MG63 (cell line): ENCODE measurements at regions not wholly inside any gene's neighbourhood (a gene's known extent, or its start where the extent isn't known, plus 50 kb on each side); places are given as distances from the start of the nearest gene placed in this dataset.
A peak's percentile ranks its signal among the peaks of the same experiment; 100 is the strongest.

Source experiments
- DNase-seq: peaks from one replicate; pipeline ENCODE4 v3.0.0-alpha.2; 2020
- H3K27me3 ChIP-seq: fragments of 250-450 bp; sonication (Bioruptor Pico); 2 replicates; pipeline ENCODE4 v1.5.1; 2020; ENCODE audit warnings: mild to moderate bottlenecking, moderate library complexity
- H3K36me3 ChIP-seq: fragments of 250-450 bp; sonication (Bioruptor Pico); 2 replicates; pipeline ENCODE4 v1.5.1; 2020; ENCODE audit warnings: mild to moderate bottlenecking, moderate library complexity
- H3K4me3 ChIP-seq: fragments of 250-450 bp; sonication (Bioruptor Pico); 2 replicates; pipeline ENCODE4 v1.5.1; 2020; ENCODE audit warnings: mild to moderate bottlenecking, moderate library complexity
- H3K9me3 ChIP-seq: fragments of 250-450 bp; sonication (Bioruptor Pico); 2 replicates; pipeline ENCODE4 v1.5.1; 2020; ENCODE audit warnings: mild to moderate bottlenecking, moderate library complexity

GRCh38 chr16:80027007-80027965, 426.7 kb upstream of the MAF start:
- H3K36me3 ChIP-seq = no peaks in the 10 kb centered on the region
- H3K4me3 ChIP-seq = peak overlapping the region; percentile 21
- H3K27me3 ChIP-seq = no peaks in the 10 kb centered on the region
- peak; percentile 90 for DNase-seq
- no peaks in the 10 kb centered on the region for H3K9me3 ChIP-seq

GRCh38 chr16:80025236-80025635, 424.7 kb upstream of the MAF start:
- Histone ChIP-seq H3K4me3 (no peak overlapping the region), H3K9me3 (no peaks in the 10 kb centered on the region), H3K36me3 (no peaks in the 10 kb centered on the region), H3K27me3 (no peaks in the 10 kb centered on the region)
- DNase-seq = peak; percentile 58

DNA sequence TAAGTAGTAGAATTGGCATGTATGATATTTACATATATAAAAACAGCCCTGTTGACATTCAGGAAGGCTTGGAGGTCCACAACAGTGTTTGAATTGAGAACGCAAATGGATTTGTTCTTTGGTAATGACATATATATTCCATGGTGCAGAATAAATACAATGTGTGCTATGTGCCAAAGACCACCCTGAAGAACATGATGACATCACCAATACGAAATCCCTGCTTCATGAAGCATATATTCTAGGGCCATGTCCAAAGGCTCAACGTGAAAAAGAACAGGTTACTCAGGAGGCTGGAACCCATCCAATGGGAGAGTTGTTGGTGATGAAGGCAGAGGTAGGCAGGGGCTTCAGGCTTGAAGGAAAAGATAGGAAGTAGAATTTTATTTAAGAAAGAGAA, 423.9 kb upstream of the MAF start:
- Histone ChIP-seq H3K27me3 (no peaks in the 10 kb centered on the region), H3K36me3 (no peaks in the 10 kb centered on the region), H3K9me3 (no peaks in the 10 kb centered on the region), H3K4me3 (no peak overlapping the region)
- DNase-seq = no peak

DNA sequence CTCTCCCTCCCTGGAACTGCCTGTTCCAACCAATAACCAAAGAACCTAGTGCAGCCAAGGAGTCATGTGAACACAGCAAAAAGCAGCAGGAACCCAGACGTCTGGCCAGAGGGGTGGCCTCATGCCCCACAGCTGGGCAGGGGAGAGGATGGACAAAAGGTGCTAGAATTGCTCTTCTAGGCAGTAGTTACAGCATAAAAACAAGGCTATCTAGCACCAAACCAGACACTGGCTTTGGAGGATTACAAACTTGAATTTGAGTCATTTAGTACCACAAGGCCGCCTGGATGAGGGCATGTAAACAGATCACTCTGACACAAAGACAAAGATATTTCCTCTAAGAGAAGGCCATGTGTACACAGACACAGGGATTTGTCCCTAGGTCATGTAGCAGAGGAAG, 423.3 kb upstream of the MAF start:
- DNase-seq = peak; percentile 26
- no peaks in the 10 kb centered on the region for H3K27me3 ChIP-seq
- no peaks in the 10 kb centered on the region for H3K36me3 ChIP-seq
- H3K4me3 ChIP-seq = no peak overlapping the region
- no peaks in the 10 kb centered on the region for H3K9me3 ChIP-seq

DNA sequence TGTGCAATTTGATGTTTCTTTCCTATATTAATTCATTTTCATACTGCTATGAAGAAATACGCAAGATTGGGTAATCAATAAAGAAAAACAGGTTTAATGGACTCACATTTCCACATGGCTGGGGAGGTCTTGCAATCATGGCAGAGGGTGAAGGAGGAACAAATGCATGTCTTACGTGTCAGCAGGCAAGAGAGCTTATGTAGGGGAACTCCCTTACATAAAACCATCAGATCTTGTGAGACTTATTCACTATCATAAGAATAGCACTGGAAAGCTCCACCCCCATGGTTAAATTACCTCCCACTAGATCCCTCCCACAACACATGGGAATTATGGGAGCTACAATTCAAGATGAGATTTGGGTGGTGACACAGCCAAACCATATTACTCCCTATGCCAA, 418.9 kb upstream of the MAF start:
- Histone ChIP-seq H3K9me3 (no peaks in the 10 kb centered on the region), H3K27me3 (no peaks in the 10 kb centered on the region), H3K4me3 (no peak overlapping the region), H3K36me3 (no peaks in the 10 kb centered on the region)
- no peak for DNase-seq

DNA sequence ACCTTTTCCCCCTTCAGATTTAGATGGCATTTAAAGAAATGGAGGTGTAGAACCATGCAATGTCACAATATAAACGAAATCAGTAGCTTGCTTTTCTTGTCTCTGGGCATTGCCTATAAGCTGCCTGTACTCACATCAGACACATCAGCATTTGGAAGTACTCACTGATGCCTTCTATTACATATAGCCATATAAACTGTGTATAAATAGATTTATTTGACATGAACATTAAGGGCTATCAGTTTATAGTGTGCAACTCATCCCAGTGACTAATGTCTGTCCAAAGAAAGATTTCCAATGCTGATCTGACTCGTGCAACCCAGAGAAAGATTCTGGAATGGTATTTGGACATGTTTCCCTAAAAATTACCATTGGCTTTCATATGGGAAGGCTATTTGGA, 417.9 kb upstream of the MAF start:
- Histone ChIP-seq H3K9me3 (no peaks in the 10 kb centered on the region), H3K27me3 (no peaks in the 10 kb centered on the region), H3K4me3 (no peak overlapping the region), H3K36me3 (no peaks in the 10 kb centered on the region)
- DNase-seq = no peak

DNA sequence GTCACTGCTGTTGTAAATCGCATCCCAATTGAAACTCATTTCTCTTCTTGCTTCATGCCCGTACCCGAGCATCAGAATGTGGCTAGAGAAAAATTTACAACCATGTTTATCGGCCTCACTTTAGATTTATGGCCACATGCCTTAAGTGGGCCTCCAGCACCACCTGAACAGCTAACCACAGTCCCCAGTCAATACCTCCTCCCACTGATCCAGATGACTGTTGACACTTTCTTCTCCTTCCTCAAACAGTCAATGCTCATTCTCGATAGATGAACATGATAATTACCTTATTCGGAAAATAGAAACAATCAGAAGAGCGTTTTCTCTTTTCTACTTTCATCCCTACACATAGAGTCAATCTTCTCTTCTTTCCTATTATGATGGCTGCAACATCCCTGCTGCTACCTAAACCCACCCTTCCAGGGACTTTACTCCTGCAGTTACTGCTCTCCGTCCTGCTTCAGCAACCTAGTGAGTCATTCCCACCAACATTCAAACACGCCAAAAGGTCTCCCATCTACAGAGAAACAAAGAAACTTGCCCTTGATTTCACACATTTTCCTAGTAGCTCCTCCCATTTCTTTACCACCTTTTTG, 416.3 kb upstream of the MAF start:
- Histone ChIP-seq H3K27me3 (no peaks in the 10 kb centered on the region), H3K36me3 (no peaks in the 10 kb centered on the region), H3K9me3 (no peaks in the 10 kb centered on the region), H3K4me3 (no peak overlapping the region)
- no peak for DNase-seq

DNA sequence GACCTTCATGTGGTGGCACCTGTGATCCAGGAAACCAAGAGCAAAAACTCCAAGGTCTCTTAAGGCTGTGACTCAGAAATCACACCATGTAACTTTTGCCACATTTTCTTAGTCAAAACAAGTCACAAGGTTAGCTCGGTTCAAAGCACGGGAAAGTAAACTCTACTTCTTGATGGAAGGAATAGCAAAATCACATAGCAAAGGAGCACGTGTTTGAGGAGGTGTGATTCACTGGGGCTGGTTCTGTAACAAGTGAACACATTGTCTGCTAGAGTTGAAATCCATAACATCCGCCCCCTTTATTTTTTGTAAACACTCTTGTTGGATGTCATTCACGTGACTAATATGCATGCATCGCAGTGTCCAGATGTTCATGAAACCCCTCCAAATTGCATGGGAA, 415.0 kb upstream of the MAF start:
- no peak overlapping the region for H3K4me3 ChIP-seq
- H3K36me3 ChIP-seq = no peaks in the 10 kb centered on the region
- no peaks in the 10 kb centered on the region for H3K27me3 ChIP-seq
- DNase-seq = no peak
- H3K9me3 ChIP-seq = no peaks in the 10 kb centered on the region

DNA sequence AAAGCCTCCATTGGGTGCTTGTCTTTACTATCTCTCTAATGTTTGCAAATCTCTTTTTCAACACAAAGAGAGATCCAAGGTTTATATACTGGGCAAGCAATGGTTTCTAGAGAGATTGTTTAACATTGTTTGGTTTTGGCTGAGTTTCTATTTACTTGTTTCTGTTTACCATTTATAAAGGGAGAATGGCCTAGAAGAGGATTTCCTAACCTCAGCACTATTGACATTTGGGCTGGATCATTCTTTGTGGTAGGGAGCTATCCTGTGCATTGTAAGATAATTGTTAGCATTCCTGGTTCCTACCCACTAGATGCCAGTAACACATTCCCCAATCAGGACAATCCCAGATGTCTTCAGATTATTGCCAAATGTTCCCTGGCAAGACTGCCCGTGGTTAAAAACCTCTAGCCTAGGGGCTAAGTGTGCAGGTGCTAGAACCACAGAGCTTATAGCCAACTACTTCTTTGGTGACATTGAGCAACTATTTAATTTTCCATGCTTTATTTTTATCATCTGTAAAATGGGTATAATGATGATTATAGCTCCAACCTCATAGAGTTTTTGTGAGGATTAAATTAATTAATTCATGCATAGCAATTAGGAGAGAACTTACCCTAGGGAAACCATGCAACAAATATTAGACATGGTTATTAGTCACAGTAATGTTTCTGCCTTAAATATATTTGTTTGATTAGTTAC, 413.9 kb upstream of the MAF start:
- Histone ChIP-seq H3K4me3 (no peak overlapping the region), H3K9me3 (no peaks in the 10 kb centered on the region), H3K36me3 (no peaks in the 10 kb centered on the region), H3K27me3 (no peaks in the 10 kb centered on the region)
- DNase-seq = no peak

DNA sequence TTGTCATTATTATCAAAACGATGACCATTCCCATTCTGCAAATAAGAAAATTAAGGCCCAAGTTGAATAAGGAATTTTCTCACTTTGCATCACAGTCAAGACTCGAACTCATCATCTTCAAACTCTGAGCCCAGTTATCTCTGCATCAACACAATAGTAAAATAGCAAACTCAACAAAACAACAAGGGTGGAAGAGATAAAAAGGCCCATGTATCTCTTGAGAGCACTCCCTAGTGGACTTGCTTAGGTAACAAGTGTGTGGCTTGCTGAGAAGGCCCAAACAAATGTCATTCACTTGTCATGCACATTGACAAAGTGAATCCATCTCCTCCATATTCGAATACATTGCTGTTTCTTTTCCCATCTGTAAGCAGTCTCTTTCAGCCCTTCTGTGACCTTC, 412.0 kb upstream of the MAF start:
- Histone ChIP-seq H3K27me3 (no peaks in the 10 kb centered on the region), H3K36me3 (no peaks in the 10 kb centered on the region), H3K9me3 (no peaks in the 10 kb centered on the region), H3K4me3 (no peak overlapping the region)
- DNase-seq = no peak

GRCh38 chr16:80009971-80010659, 409.6 kb upstream of the MAF start:
- no peaks in the 10 kb centered on the region for H3K27me3 ChIP-seq
- H3K9me3 ChIP-seq = no peaks in the 10 kb centered on the region
- H3K36me3 ChIP-seq = no peaks in the 10 kb centered on the region
- no peak overlapping the region for H3K4me3 ChIP-seq
- peak; percentile 15 for DNase-seq

GRCh38 chr16:80008857-80009256, 408.3 kb upstream of the MAF start:
- DNase-seq = no peak
- no peaks in the 10 kb centered on the region for H3K36me3 ChIP-seq
- H3K9me3 ChIP-seq = no peaks in the 10 kb centered on the region
- no peaks in the 10 kb centered on the region for H3K27me3 ChIP-seq
- no peak overlapping the region for H3K4me3 ChIP-seq

GRCh38 chr16:80007231-80007630, 406.7 kb upstream of the MAF start:
- Histone ChIP-seq H3K9me3 (no peaks in the 10 kb centered on the region), H3K36me3 (no peaks in the 10 kb centered on the region), H3K4me3 (no peak overlapping the region), H3K27me3 (no peaks in the 10 kb centered on the region)
- DNase-seq = no peak

DNA sequence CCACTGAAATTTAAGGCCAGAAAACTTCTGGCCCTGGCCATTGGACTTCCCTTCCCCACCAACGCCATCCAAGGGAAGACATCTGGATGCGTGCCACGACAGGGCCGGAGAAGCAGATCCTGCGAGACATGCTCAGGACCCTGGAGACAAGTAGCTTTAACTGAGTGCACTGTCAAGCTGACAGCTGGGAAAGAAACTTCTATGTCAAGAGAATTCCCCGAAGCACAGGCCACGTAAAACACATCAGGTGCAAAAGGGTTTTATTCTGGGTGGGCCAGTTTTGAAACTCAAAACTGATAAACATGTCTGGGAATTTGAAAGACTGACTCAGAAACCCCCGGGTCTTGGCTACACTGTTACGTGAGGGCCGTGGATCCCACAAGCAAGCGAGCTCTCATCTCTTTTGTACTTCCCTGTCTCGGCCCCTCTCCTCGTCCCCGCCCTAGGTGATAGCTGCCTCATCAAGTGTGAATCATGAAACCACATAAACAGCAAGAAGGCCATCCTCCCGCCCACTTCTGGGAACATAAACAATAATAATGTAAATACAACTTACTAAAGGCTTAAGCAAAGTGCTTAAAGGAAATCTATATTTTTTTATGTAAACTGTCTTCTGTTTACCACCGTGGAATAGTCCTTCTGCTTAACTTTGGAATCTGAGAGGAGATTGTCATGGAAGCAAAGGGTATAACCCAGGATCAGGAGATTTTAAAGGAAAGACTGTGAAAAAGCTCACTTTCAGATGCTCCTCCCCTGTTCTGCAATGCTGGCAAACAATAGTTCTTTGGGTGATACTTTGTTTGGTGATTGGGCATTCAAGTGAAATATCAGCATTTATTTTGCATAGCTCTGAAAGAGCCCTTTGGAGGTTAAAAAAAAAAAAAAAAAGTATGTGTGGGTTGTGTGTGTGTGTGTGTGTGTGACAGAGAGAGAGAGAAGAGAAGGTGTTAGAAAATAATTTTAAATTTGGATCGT, 406.0 kb upstream of the MAF start:
- Histone ChIP-seq H3K4me3 (no peak overlapping the region), H3K27me3 (no peaks in the 10 kb centered on the region), H3K9me3 (no peaks in the 10 kb centered on the region), H3K36me3 (no peaks in the 10 kb centered on the region)
- peak; percentile 74 for DNase-seq

DNA sequence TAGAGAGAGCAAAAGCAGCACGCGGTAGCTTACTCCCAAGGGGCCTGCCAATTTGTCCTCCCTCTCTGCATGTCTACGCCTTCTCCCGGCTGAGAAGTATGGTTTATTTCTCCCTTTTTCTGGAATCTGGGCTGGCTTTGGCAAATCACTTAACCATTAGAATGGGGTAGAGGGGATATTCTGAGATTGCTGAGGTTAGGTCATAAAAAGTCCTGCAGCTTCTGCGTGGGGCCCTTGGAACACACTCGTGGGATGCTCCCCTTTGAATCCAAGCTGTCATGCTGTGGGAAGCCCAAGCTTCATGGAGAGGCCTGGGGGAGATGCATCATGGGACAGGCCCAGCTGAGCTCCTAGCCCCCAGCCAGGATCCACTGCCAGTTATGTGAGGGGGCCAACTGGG, 403.6 kb upstream of the MAF start:
- DNase-seq = no peak
- Histone ChIP-seq H3K9me3 (no peaks in the 10 kb centered on the region), H3K4me3 (no peak overlapping the region), H3K36me3 (no peaks in the 10 kb centered on the region), H3K27me3 (no peaks in the 10 kb centered on the region)

GRCh38 chr16:80002261-80002660, 401.7 kb upstream of the MAF start:
- Histone ChIP-seq H3K9me3 (no peaks in the 10 kb centered on the region), H3K36me3 (no peaks in the 10 kb centered on the region), H3K27me3 (no peaks in the 10 kb centered on the region), H3K4me3 (no peak overlapping the region)
- DNase-seq = no peak
